ENCODE measurements at regions not wholly inside any gene's neighbourhood (a gene's known extent, or its start where the extent isn't known, plus 50 kb on each side); places are given as distances from the start of the nearest gene placed in this dataset.
"Not testable (repeated sequence)": the region's sequence is repeated elsewhere in the genome, so short reads cannot be mapped to it uniquely, and the experiment has no call there.

- no peak for TF ChIP-seq CTCF (IDR thresholded peaks at IDR 0.05; ENCODE audit: low read depth, low read length, missing control alignments)
- no peak overlapping the region for H3K4me3 ChIP-seq (ENCODE audit: low read depth, low read length)
- DNase-seq (ENCODE audit: low read depth), result no peak
- in situ Hi-C loops (cut with HindIII; ENCODE audit: low sequenced_read_pairs), result no loop called here
Measured at GRCh38 chr16:49958448-49958847, 66.6 kb upstream of the CNEP1R1 start.

DNA sequence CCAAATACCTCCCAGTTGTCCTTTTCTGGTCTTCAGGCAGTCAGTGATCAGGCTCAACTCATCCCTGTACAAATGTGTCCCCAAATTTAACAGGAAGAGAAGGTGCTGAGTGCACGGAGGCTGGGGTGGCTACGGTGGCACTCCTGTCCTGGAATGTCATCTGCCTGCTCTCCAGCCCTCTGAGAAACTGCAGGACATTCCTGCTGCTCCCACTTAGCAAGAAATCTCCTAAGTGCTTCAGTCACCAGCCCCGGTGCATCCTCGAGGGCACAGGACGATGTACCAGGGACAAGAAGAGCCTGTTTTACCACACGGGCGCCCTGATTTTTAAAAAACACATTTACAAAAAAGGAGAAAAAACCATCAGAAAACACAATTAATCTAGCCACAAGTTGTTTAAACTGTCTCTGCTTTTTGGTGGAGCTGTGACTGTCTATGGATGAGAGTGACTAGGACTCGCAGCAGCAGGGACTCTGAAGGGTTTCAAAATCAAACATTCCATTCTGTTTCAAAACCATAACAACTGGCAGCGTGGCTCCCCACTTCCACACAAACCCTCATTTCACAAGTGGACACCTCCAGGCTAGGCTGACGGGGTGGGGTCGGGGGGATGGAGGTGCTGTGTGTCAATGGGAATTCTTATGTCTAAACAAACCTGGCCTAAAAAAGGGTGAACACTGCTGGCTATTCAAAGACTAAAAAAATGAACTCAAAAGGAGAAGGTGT is 65.3 kb upstream of the CNEP1R1 start:
- in situ Hi-C loops (cut with HindIII; ENCODE audit: low sequenced_read_pairs), result no loop called here
- no peak overlapping the region for H3K4me3 ChIP-seq (ENCODE audit: low read depth, low read length)
- no peak for TF ChIP-seq CTCF (IDR thresholded peaks at IDR 0.05; ENCODE audit: low read depth, low read length, missing control alignments)
- no peak for DNase-seq (ENCODE audit: low read depth)

DNA sequence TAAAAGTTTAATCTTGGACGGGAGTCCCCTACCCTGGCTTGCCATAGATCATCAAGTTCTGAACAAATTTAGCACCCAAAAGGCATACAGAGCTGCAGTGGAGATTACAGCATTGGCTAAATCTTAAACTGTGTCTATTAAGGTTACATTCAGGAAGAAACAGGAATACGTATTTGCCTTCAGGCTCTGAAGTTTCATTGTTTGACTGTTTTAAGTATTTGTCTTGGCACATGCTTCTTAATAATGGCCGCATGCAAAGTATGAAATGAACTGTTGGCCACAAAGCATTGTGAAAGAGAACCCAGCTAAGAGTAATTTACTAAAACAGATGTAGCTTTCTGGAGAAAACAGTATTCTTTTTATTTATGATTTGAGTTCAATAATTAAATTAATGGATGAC is 63.9 kb upstream of the CNEP1R1 start:
- peak; percentile 9 for DNase-seq (ENCODE audit: low read depth)
- in situ Hi-C loops (cut with HindIII; ENCODE audit: low sequenced_read_pairs), result no loop called here
- no peak for TF ChIP-seq CTCF (IDR thresholded peaks at IDR 0.05; ENCODE audit: low read depth, low read length, missing control alignments)
- no peak overlapping the region for H3K4me3 ChIP-seq (ENCODE audit: low read depth, low read length)

GRCh38 chr16:49962566-49962965 is 62.5 kb upstream of the CNEP1R1 start:
- DNase-seq (ENCODE audit: low read depth); in situ Hi-C loops (cut with HindIII; ENCODE audit: low sequenced_read_pairs); H3K4me3 ChIP-seq (ENCODE audit: low read depth, low read length): not testable (repeated sequence)

DNA sequence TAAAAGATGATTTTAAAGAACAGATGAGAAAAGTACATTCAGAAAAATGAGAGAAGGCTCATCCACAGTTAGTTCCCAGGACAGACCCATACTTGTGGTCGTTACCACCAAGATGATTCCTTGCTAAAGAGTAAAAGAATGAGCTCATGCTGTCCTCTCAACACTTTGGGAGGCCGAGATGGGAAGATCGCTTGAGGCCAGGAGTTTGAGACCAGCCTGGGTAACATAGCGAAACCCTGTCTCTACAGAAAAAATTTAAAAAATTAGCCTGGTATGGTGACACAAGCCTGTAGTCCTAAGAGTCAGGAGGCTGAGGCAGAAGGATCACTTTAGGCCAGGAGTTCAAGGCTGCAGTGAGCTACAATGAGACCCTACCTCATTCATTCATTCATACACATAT is 60.7 kb upstream of the CNEP1R1 start:
- H3K4me3 ChIP-seq (ENCODE audit: low read depth, low read length), result no peak overlapping the region
- no peak for TF ChIP-seq CTCF (IDR thresholded peaks at IDR 0.05; ENCODE audit: low read depth, low read length, missing control alignments)
- no peak for DNase-seq (ENCODE audit: low read depth)
- in situ Hi-C loops (cut with HindIII; ENCODE audit: low sequenced_read_pairs), result no loop called here

GRCh38 chr16:49964973-49965372 is 60.1 kb upstream of the CNEP1R1 start:
- in situ Hi-C loops (cut with HindIII; ENCODE audit: low sequenced_read_pairs), result no loop called here
- no peak for TF ChIP-seq CTCF (IDR thresholded peaks at IDR 0.05; ENCODE audit: low read depth, low read length, missing control alignments)
- no peak for DNase-seq (ENCODE audit: low read depth)
- no peak overlapping the region for H3K4me3 ChIP-seq (ENCODE audit: low read depth, low read length)

DNA sequence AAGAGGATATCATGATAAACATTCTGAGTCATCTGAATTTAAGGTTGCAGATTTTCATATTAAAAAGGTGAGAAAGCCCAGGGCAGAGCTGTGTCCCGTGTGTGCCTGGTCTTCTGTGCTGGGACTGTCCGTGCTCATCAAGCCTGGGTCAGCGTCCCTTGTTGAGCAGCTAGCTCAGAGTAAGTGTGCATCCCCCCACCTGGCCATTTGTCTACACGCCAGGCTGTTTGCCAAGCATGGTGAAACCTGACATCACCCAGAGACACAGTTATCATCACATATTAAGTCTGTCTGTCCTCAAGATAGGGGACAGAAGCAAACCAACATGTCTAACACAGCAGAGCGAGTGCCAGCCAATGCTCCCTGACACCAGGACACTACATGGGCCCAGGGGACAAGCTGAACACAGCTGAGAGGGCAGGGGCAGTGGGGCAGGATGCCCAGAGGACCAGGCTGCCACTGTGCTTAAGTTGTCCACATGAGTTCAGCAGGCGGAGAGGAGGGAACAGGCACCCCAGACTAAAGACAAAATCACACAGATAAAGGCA is 57.9 kb upstream of the CNEP1R1 start:
- in situ Hi-C loops (cut with HindIII; ENCODE audit: low sequenced_read_pairs), result no loop called here
- no peak overlapping the region for H3K4me3 ChIP-seq (ENCODE audit: low read depth, low read length)
- no peak for DNase-seq (ENCODE audit: low read depth)
- no peak for TF ChIP-seq CTCF (IDR thresholded peaks at IDR 0.05; ENCODE audit: low read depth, low read length, missing control alignments)

Measured in astrocyte of the cerebellum (primary cell).